PC-3 (cell line): ENCODE measurements at regions not wholly inside any gene's neighbourhood (a gene's known extent, or its start where the extent isn't known, plus 50 kb on each side); places are given as distances from the start of the nearest gene placed in this dataset.

Experiments used
- ATAC-seq: fragments of 200-7000 bp; cut with Tn5 transposase; 2 replicates; pipeline ENCODE4 v1.9.1; 2020; ENCODE audit warnings: mild to moderate bottlenecking, moderate library complexity
- BruUV-seq: library from RNA; stranded (reverse); fragments of 400-500 nt; replicated peaks from 2 replicates; lab custom pipeline; 2021; lab: Mats Ljungman, UMichigan
- CTCF ChIA-PET: fragments of 300-600 bp; sonication (Branson Sonifier 250); formaldehyde crosslinking; loops from one replicate; lab custom pipeline; 2022; ENCODE audit warnings: antibody characterized with exemption; lab: Charles Lee
- POLR2A ChIA-PET: fragments of 300-600 bp; sonication (Branson Sonifier 250); formaldehyde crosslinking; loops from one replicate; lab custom pipeline; 2022; ENCODE audit warnings: antibody characterized with exemption; ENCODE audit not compliant: unreplicated experiment; lab: Charles Lee
- DNase-seq: peaks from one replicate; pipeline ENCODE4 v3.0.0-alpha.2; 2015
- H2AFZ ChIP-seq: fragments of 300-600 bp; sonication (generic); 2 replicates; pipeline ENCODE4 v1.6.0; 2016; ENCODE audit warnings: antibody characterized with exemption, low read length
- H3F3A ChIP-seq: fragments of 300-600 bp; sonication (generic); one replicate; pipeline ENCODE4 v1.6.0; 2017; ENCODE audit warnings: antibody characterized with exemption, low read length, control low read depth, mild to moderate bottlenecking; ENCODE audit not compliant: unreplicated experiment
- H3K27ac ChIP-seq: fragments of 300-600 bp; sonication (generic); 2 replicates; pipeline ENCODE4 v1.5.1; 2016; ENCODE audit warnings: mild to moderate bottlenecking, low read length
- H3K27me3 ChIP-seq: fragments of 300-600 bp; sonication (generic); 2 replicates; pipeline ENCODE4 v1.6.1; 2016; ENCODE audit warnings: low read length, mixed read lengths
- H3K36me3 ChIP-seq: fragments of 300-600 bp; sonication (generic); 2 replicates; pipeline ENCODE4 v1.6.1; 2016; ENCODE audit warnings: low read depth, mixed run types, low read length, mixed read lengths
- H3K4me1 ChIP-seq: fragments of 300-600 bp; sonication (generic); 2 replicates; pipeline ENCODE4 v1.5.1; 2016; ENCODE audit warnings: low read length; ENCODE audit not compliant: insufficient read depth
- H3K4me2 ChIP-seq: fragments of 300-600 bp; sonication (generic); 2 replicates; pipeline ENCODE4 v1.6.0; 2016; ENCODE audit warnings: low read length
- H3K4me3 ChIP-seq: fragments of 300-600 bp; sonication (generic); 2 replicates; pipeline ENCODE4 v1.5.1; 2016; ENCODE audit warnings: mild to moderate bottlenecking, low read length, mixed read lengths
- H3K79me2 ChIP-seq: fragments of 300-600 bp; sonication (generic); 2 replicates; pipeline ENCODE4 v1.6.1; 2017; ENCODE audit warnings: low read length, mixed read lengths
- H3K9ac ChIP-seq: fragments of 300-600 bp; sonication (generic); 2 replicates; pipeline ENCODE4 v1.6.0; 2016; ENCODE audit warnings: mild to moderate bottlenecking, low read length
- H3K9me2 ChIP-seq: fragments of 300-600 bp; sonication (generic); replicated peaks from 2 replicates; pipeline ENCODE4 v1.6.1; 2016; ENCODE audit warnings: mixed run types, low read length, mixed read lengths
- H3K9me3 ChIP-seq: fragments of 300-600 bp; sonication (generic); 2 replicates; pipeline ENCODE4 v1.6.1; 2016; ENCODE audit warnings: low read length, mixed read lengths
- H4K20me1 ChIP-seq: fragments of 300-600 bp; sonication (generic); 2 replicates; pipeline ENCODE4 v1.6.1; 2016; ENCODE audit warnings: low read length, mixed read lengths
- CTCF ChIP-seq: fragments of 300-600 bp; sonication (generic); conservative IDR thresholded peaks from 2 replicates; pipeline ENCODE4 v1.5.1; 2017; ENCODE audit warnings: antibody characterized with exemption, low read depth, mild to moderate bottlenecking, low read length
- EZH2 ChIP-seq: fragments of 300-600 bp; sonication (generic); IDR thresholded peaks from one replicate; pipeline ENCODE4 v1.6.1; 2017; ENCODE audit warnings: antibody characterized with exemption, mild to moderate bottlenecking, low read length; ENCODE audit not compliant: unreplicated experiment
- EZH2phosphoT487 ChIP-seq: fragments of 300-600 bp; sonication (generic); IDR thresholded peaks from 2 replicates; pipeline ENCODE4 v1.6.1; 2018; ENCODE audit warnings: mild to moderate bottlenecking, antibody characterized with exemption, low read length, borderline replicate concordance
- intact Hi-C: fragments of 100-400 bp; cut with micrococcal nuclease; formaldehyde crosslinking; loops from 2 replicates; pipeline ENCODE4 v1.9.0; 2023

GRCh38 chr14:100389497-100390104, 66.5 kb downstream of the SLC25A47 start:
- no peak for DNase-seq
- intact Hi-C loops, result loop anchor here (10.0 kb wide), 1 partner anchor 1275 kb away; no protein-coding TSS in a partner anchor
- no peaks in the 10 kb centered on the region for H3K36me3 ChIP-seq
- H3K4me3 ChIP-seq, result no peak overlapping the region
- H3K79me2 ChIP-seq, result peaks cover 9% of the 10 kb centered on the region; the same call in 1 of the 2 replicates
- H3F3A ChIP-seq, result no peaks in the 10 kb centered on the region
- H3K27ac ChIP-seq, result no peak overlapping the region
- H3K9ac ChIP-seq, result no peak overlapping the region
- no peak for ATAC-seq
- H3K27me3 ChIP-seq, result no peaks in the 10 kb centered on the region
- no peak overlapping the region for H3K4me2 ChIP-seq
- no peaks in the 10 kb centered on the region for H4K20me1 ChIP-seq
- TF ChIP-seq EZH2, result no peak
- no peak for TF ChIP-seq EZH2phosphoT487
- no peak for TF ChIP-seq CTCF
- BruUV-seq, result no TSS peak
- POLR2A ChIA-PET, result no interaction called here
- CTCF ChIA-PET, result interaction anchor here (0.6 to 1.3 kb wide), 2 partner anchors 50 to 435 kb away, joined by 5 to 6 read pairs; no protein-coding TSS in a partner anchor
- no peak overlapping the region for H2AFZ ChIP-seq
- peaks cover 28% of the 10 kb centered on the region for H3K4me1 ChIP-seq
- no peaks in the 10 kb centered on the region for H3K9me2 ChIP-seq
- H3K9me3 ChIP-seq, result no peaks in the 10 kb centered on the region

GRCh38 chr14:100391173-100391572, 68.0 kb downstream of the SLC25A47 start:
- H3K9me2 ChIP-seq, result no peaks in the 10 kb centered on the region
- H2AFZ ChIP-seq, result no peak overlapping the region
- ChIA-PET POLR2A (no interaction called here), CTCF (no interaction called here)
- DNase-seq (no peak), ATAC-seq (no peak)
- H3K4me2 ChIP-seq, result no peak overlapping the region
- TF ChIP-seq EZH2 (no peak), CTCF (no peak), EZH2phosphoT487 (no peak)
- intact Hi-C loops, result no loop called here
- peaks cover 14% of the 10 kb centered on the region for H3K4me1 ChIP-seq
- no peaks in the 10 kb centered on the region for H3F3A ChIP-seq
- no peak overlapping the region for H3K4me3 ChIP-seq
- H3K9me3 ChIP-seq, result no peaks in the 10 kb centered on the region
- H3K36me3 ChIP-seq, result no peaks in the 10 kb centered on the region
- H3K27me3 ChIP-seq, result no peaks in the 10 kb centered on the region
- no TSS peak for BruUV-seq
- H3K27ac ChIP-seq, result no peak overlapping the region
- H4K20me1 ChIP-seq, result no peaks in the 10 kb centered on the region
- H3K79me2 ChIP-seq, result peaks cover 9% of the 10 kb centered on the region; the same call in 1 of the 2 replicates
- no peak overlapping the region for H3K9ac ChIP-seq

- Histone ChIP-seq H3K4me1 (peaks cover 14% of the 10 kb centered on the region), H3K9me2 (no peaks in the 10 kb centered on the region), H3K4me3 (no peak overlapping the region), H3K27ac (no peak overlapping the region), H3F3A (no peaks in the 10 kb centered on the region), H3K9ac (no peak overlapping the region), H3K9me3 (no peaks in the 10 kb centered on the region), H3K36me3 (no peaks in the 10 kb centered on the region), H3K27me3 (no peaks in the 10 kb centered on the region), H3K79me2 (peaks cover 9% of the 10 kb centered on the region; the same call in 1 of the 2 replicates), H2AFZ (no peak overlapping the region), H3K4me2 (no peak overlapping the region), H4K20me1 (no peaks in the 10 kb centered on the region)
- ChIA-PET CTCF (no interaction called here), POLR2A (no interaction called here)
- DNase-seq (no peak), ATAC-seq (no peak)
- no peak for TF ChIP-seq EZH2
- TF ChIP-seq CTCF, result no peak
- TF ChIP-seq EZH2phosphoT487, result no peak
- intact Hi-C loops, result no loop called here
- BruUV-seq, result no TSS peak
Observed at GRCh38 chr14:100391724-100392123, 68.6 kb downstream of the SLC25A47 start.
